ENCODE measurements at regions not wholly inside any gene's neighbourhood (a gene's known extent, or its start where the extent isn't known, plus 50 kb on each side); places are given as distances from the start of the nearest gene placed in this dataset.

GRCh38 chr2:134773335-134773734 lies 54.5 kb upstream of the TMEM163 start:
- Histone ChIP-seq H4K20me1 (ENCODE audit: control insufficient read depth, extremely low read depth, insufficient read depth, low read length) (no peaks in the 10 kb centered on the region), H3K36me3 (ENCODE audit: control insufficient read depth, insufficient read depth, low read length) (no peaks in the 10 kb centered on the region), H3K79me2 (ENCODE audit: control insufficient read depth, insufficient read depth, low read length) (no peaks in the 10 kb centered on the region), H3K27me3 (ENCODE audit: control insufficient read depth, insufficient read depth, low read length) (no peaks in the 10 kb centered on the region), H3K9ac (ENCODE audit: insufficient read depth, low read length) (no peak overlapping the region), H3K9me3 (ENCODE audit: control insufficient read depth, insufficient read depth, low read depth, low read length) (no peaks in the 10 kb centered on the region), H3K27ac (ENCODE audit: insufficient read depth, low read length) (no peak overlapping the region), H3K4me2 (ENCODE audit: extremely low read depth, insufficient read depth, low read length) (no peak overlapping the region), H2AFZ (ENCODE audit: low read length) (no peak overlapping the region), H3K4me3 (replicated peaks in 1 of 4; ENCODE audit: control extremely low read depth in 1 of 4, insufficient read depth in 1 of 4, low read depth in 3 of 4, low read length in 4 of 4) (no peak overlapping the region), H3K4me1 (ENCODE audit: control insufficient read depth, extremely low read depth, insufficient read depth, low read length) (no peaks in the 10 kb centered on the region)
- no peak for DNase-seq (ENCODE audit: low read depth in 2 of 2)
- TF ChIP-seq CTCF (conservative IDR thresholded peaks at IDR 0.05 in 1 of 2, IDR thresholded peaks at IDR 0.05 in 1 of 2; ENCODE audit: low read depth in 1 of 2, low read length in 2 of 2) (no peak), EZH2 (IDR thresholded peaks at IDR 0.05; ENCODE audit: low read length, missing control alignments) (no peak)

DNA sequence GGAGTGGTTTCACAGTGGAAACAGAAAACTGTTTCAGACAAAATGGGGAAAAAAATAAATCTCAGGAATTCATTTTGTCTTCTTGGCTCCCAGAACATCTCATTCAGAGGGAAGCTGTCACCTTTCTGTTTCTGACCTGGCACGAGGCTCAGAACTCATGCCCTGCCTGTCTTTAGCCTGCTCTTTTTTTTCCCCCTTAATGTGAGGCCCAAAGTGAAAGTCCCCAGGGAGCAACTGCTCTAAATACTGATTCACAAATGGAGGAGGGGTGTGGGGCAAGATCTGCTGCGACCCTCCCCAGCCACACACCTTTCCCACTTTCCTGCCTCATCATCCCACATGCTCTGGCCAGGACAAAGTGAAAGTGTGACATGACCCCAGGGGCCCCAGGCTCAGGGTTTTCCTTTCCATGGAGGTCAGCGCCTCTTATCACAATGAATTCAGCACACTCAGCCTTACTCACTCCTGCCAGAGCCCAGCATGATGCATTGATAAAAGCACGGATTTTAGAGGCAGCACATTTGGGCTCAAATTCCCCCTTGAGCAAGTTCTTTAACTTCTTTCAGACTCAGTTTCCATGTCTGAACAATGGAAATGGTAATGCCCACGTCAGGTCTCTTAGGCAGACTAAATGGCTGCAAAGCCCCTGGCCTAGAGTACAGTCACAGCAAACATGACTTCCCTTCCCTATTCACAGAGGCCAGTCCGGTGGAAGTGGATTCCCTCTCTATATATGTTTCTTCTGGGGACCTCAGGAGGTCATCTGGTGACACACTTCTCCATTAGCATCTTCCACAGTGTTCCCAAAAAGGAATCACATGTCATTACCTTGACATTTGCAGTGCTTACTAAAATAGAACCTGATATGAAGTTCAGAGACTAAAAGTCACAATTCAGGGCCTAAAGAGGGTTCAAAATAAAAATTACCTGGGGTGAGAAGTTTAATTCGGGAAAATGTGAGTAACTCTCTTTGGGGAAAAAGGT lies 55.3 kb upstream of the TMEM163 start:
- H2AFZ ChIP-seq (ENCODE audit: low read length): no peak overlapping the region
- no peaks in the 10 kb centered on the region for H4K20me1 ChIP-seq (ENCODE audit: control insufficient read depth, extremely low read depth, insufficient read depth, low read length)
- DNase-seq (ENCODE audit: low read depth in 2 of 2): no peak
- H3K36me3 ChIP-seq (ENCODE audit: control insufficient read depth, insufficient read depth, low read length): no peaks in the 10 kb centered on the region
- H3K79me2 ChIP-seq (ENCODE audit: control insufficient read depth, insufficient read depth, low read length): no peaks in the 10 kb centered on the region
- H3K4me3 ChIP-seq (replicated peaks in 1 of 4; ENCODE audit: control extremely low read depth in 1 of 4, insufficient read depth in 1 of 4, low read depth in 3 of 4, low read length in 4 of 4): no peak overlapping the region
- no peaks in the 10 kb centered on the region for H3K9me3 ChIP-seq (ENCODE audit: control insufficient read depth, insufficient read depth, low read depth, low read length)
- no peak overlapping the region for H3K27ac ChIP-seq (ENCODE audit: insufficient read depth, low read length)
- no peak overlapping the region for H3K9ac ChIP-seq (ENCODE audit: insufficient read depth, low read length)
- H3K4me2 ChIP-seq (ENCODE audit: extremely low read depth, insufficient read depth, low read length): no peak overlapping the region
- TF ChIP-seq EZH2 (IDR thresholded peaks at IDR 0.05; ENCODE audit: low read length, missing control alignments): no peak
- TF ChIP-seq CTCF (conservative IDR thresholded peaks at IDR 0.05 in 1 of 2, IDR thresholded peaks at IDR 0.05 in 1 of 2; ENCODE audit: low read depth in 1 of 2, low read length in 2 of 2): no peak
- H3K4me1 ChIP-seq (ENCODE audit: control insufficient read depth, extremely low read depth, insufficient read depth, low read length): no peaks in the 10 kb centered on the region
- no peaks in the 10 kb centered on the region for H3K27me3 ChIP-seq (ENCODE audit: control insufficient read depth, insufficient read depth, low read length)

DNA sequence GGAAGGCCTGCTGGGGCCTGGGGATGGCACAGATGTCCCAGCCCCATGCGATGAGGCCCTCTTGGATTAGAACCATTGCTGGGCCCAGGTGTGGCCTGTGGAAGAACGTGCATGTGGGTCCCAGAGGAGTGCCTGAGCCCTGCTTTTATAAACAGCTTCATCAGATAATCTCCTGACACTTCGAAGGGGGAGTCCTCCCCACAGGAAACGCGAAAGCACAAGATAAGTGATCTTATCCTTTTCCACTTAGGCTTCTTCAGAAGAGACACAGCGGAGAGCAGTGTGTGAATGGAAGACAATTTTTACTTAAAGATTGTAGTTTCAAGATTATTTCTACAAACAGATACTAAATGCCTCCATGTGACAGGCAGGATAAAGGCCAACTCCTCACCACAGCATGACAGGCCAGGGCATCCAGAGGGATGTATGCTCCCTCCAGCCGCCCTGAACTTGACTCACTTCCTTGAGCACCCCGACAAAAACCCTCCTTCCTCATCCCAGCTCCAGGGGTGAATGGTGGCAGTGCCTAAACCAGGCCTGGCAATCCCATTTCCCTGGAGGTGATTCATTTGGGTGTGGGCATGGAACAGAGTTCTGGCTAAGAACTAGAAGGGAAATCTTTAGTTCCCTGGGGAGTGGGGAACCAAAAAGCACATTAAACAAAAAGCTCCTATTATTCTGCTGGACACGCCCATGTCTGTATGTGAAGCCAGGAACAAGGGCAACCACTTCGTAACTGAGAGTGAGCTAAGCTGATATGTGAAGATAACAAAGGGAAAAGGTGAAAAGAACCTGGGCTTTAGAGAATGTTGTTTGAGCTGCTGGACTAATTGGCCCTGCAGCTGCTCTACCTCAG lies 56.2 kb upstream of the TMEM163 start:
- TF ChIP-seq CTCF (conservative IDR thresholded peaks at IDR 0.05 in 1 of 2, IDR thresholded peaks at IDR 0.05 in 1 of 2; ENCODE audit: low read depth in 1 of 2, low read length in 2 of 2): no peak
- no peak for TF ChIP-seq EZH2 (IDR thresholded peaks at IDR 0.05; ENCODE audit: low read length, missing control alignments)
- no peak for DNase-seq (ENCODE audit: low read depth in 2 of 2)
- Histone ChIP-seq H3K9ac (ENCODE audit: insufficient read depth, low read length) (no peak overlapping the region), H2AFZ (ENCODE audit: low read length) (no peak overlapping the region), H4K20me1 (ENCODE audit: control insufficient read depth, extremely low read depth, insufficient read depth, low read length) (no peaks in the 10 kb centered on the region), H3K9me3 (ENCODE audit: control insufficient read depth, insufficient read depth, low read depth, low read length) (no peaks in the 10 kb centered on the region), H3K4me2 (ENCODE audit: extremely low read depth, insufficient read depth, low read length) (no peak overlapping the region), H3K27me3 (ENCODE audit: control insufficient read depth, insufficient read depth, low read length) (no peaks in the 10 kb centered on the region), H3K36me3 (ENCODE audit: control insufficient read depth, insufficient read depth, low read length) (no peaks in the 10 kb centered on the region), H3K4me3 (replicated peaks in 1 of 4; ENCODE audit: control extremely low read depth in 1 of 4, insufficient read depth in 1 of 4, low read depth in 3 of 4, low read length in 4 of 4) (no peak overlapping the region), H3K27ac (ENCODE audit: insufficient read depth, low read length) (no peak overlapping the region), H3K79me2 (ENCODE audit: control insufficient read depth, insufficient read depth, low read length) (no peaks in the 10 kb centered on the region), H3K4me1 (ENCODE audit: control insufficient read depth, extremely low read depth, insufficient read depth, low read length) (no peaks in the 10 kb centered on the region)
